ENCODE measurements at regions not wholly inside any gene's neighbourhood (a gene's known extent, or its start where the extent isn't known, plus 50 kb on each side); places are given as distances from the start of the nearest gene placed in this dataset.

- TF ChIP-seq CTCF (conservative IDR thresholded peaks at IDR 0.05) = no peak
- Mint-ChIP-seq H3K27me3 (no peaks in the 10 kb centered on the region), H3K27ac (no peak overlapping the region)
These were observed 820.9 kb downstream of the SLC6A15 start for GRCh38 chr12:84091651-84092050.

GRCh38 chr12:84089356-84089755, 823.2 kb downstream of the SLC6A15 start:
- H3K27ac Mint-ChIP-seq = no peak overlapping the region
- H3K27me3 Mint-ChIP-seq = no peaks in the 10 kb centered on the region
- no peaks in the 10 kb centered on the region for H3K9me3 Mint-ChIP-seq
- no peaks in the 10 kb centered on the region for H3K36me3 Mint-ChIP-seq
- H3K4me1 Mint-ChIP-seq (ENCODE audit: unreplicated experiment) = no peaks in the 10 kb centered on the region
- no peak overlapping the region for H3K4me3 Mint-ChIP-seq
- DNase-seq (ENCODE audit: extremely low spot score, unreplicated experiment) = no peak
- TF ChIP-seq CTCF (conservative IDR thresholded peaks at IDR 0.05) = no peak

More at GRCh38 chr12:84091651-84092050, 820.9 kb downstream of the SLC6A15 start:
- H3K4me1 Mint-ChIP-seq (ENCODE audit: unreplicated experiment) = no peaks in the 10 kb centered on the region
- DNase-seq (ENCODE audit: extremely low spot score, unreplicated experiment) = no peak
- no peaks in the 10 kb centered on the region for H3K36me3 Mint-ChIP-seq
- no peaks in the 10 kb centered on the region for H3K9me3 Mint-ChIP-seq
- no peak overlapping the region for H3K4me3 Mint-ChIP-seq

- no peak overlapping the region for H3K27ac Mint-ChIP-seq
- H3K9me3 Mint-ChIP-seq = no peaks in the 10 kb centered on the region
- TF ChIP-seq CTCF (conservative IDR thresholded peaks at IDR 0.05) = no peak
- H3K4me1 Mint-ChIP-seq (ENCODE audit: unreplicated experiment) = no peaks in the 10 kb centered on the region
- H3K4me3 Mint-ChIP-seq = no peak overlapping the region
- H3K36me3 Mint-ChIP-seq = no peaks in the 10 kb centered on the region
- DNase-seq (ENCODE audit: extremely low spot score, unreplicated experiment) = no peak
- no peaks in the 10 kb centered on the region for H3K27me3 Mint-ChIP-seq
These were observed 827.6 kb downstream of the SLC6A15 start for GRCh38 chr12:84085046-84085445.

GRCh38 chr12:84079626-84080025, 833.0 kb downstream of the SLC6A15 start:
- H3K27ac Mint-ChIP-seq = no peak overlapping the region
- no peaks in the 10 kb centered on the region for H3K4me1 Mint-ChIP-seq (ENCODE audit: unreplicated experiment)
- no peak for DNase-seq (ENCODE audit: extremely low spot score, unreplicated experiment)
- H3K27me3 Mint-ChIP-seq = no peaks in the 10 kb centered on the region
- no peak for TF ChIP-seq CTCF (conservative IDR thresholded peaks at IDR 0.05)
- H3K4me3 Mint-ChIP-seq = no peak overlapping the region
- no peaks in the 10 kb centered on the region for H3K9me3 Mint-ChIP-seq
- no peaks in the 10 kb centered on the region for H3K36me3 Mint-ChIP-seq

- no peaks in the 10 kb centered on the region for H3K4me1 Mint-ChIP-seq (ENCODE audit: unreplicated experiment)
- no peaks in the 10 kb centered on the region for H3K9me3 Mint-ChIP-seq
- TF ChIP-seq CTCF (conservative IDR thresholded peaks at IDR 0.05) = no peak
- H3K27ac Mint-ChIP-seq = no peak overlapping the region
- no peaks in the 10 kb centered on the region for H3K27me3 Mint-ChIP-seq
- H3K36me3 Mint-ChIP-seq = no peaks in the 10 kb centered on the region
- H3K4me3 Mint-ChIP-seq = no peak overlapping the region
- DNase-seq (ENCODE audit: extremely low spot score, unreplicated experiment) = no peak
These were observed 834.9 kb downstream of the SLC6A15 start for GRCh38 chr12:84077679-84078078.

GRCh38 chr12:84075991-84076390, 836.6 kb downstream of the SLC6A15 start:
- H3K4me1 Mint-ChIP-seq (ENCODE audit: unreplicated experiment) = no peaks in the 10 kb centered on the region
- H3K27ac Mint-ChIP-seq = no peak overlapping the region
- H3K36me3 Mint-ChIP-seq = no peaks in the 10 kb centered on the region

More at GRCh38 chr12:84075991-84076390, 836.6 kb downstream of the SLC6A15 start:
- H3K27me3 Mint-ChIP-seq = no peaks in the 10 kb centered on the region
- TF ChIP-seq CTCF (conservative IDR thresholded peaks at IDR 0.05) = no peak
- DNase-seq (ENCODE audit: extremely low spot score, unreplicated experiment) = no peak
- no peak overlapping the region for H3K4me3 Mint-ChIP-seq
- H3K9me3 Mint-ChIP-seq = no peaks in the 10 kb centered on the region

Measured in type B pancreatic cell (in vitro differentiated cells).